ENCODE measurements at regions not wholly inside any gene's neighbourhood (a gene's known extent, or its start where the extent isn't known, plus 50 kb on each side); places are given as distances from the start of the nearest gene placed in this dataset.

GRCh38 chr9:29865764-29866313 is 2292.6 kb upstream of the C9orf72 start:
- TF ChIP-seq CTCF (conservative IDR thresholded peaks at IDR 0.05) (no peak), EZH2 (IDR thresholded peaks at IDR 0.05; ENCODE audit: low read depth) (no peak)

Data from PC-9 (cell line).